HG03432 (cell line): ENCODE measurements at regions not wholly inside any gene's neighbourhood (a gene's known extent, or its start where the extent isn't known, plus 50 kb on each side); places are given as distances from the start of the nearest gene placed in this dataset.

Source experiments
- ATAC-seq: cut with Tn5 transposase; IDR thresholded peaks from one replicate; pipeline ENCODE4 v1.9.1; 2021; ENCODE audit warnings: mild to moderate bottlenecking, moderate library complexity; ENCODE audit not compliant: unreplicated experiment

DNA sequence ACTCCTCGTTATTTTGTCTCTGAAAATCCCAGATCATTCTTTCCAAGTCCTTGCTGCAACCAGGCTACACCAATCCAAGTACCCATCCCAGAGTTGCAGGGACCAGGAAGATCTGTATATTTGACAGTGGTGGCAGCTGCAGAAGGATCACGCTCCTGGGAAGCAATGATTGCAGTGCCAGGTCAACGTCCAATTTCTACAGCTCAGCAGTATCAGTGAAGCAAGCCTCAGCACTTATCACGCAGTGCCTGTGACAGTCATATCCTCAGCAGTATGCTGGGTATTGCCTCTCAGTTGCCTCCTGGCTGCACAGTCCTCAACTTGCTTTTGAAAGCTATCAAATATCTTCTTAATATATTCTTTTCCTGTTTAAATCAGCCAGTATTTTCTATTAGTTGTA is 66.7 kb downstream of the BARHL2 start:
- no peak for ATAC-seq

- ATAC-seq: no peak
Observed at GRCh38 chr1:90640325-90640724, 76.8 kb downstream of the BARHL2 start.

GRCh38 chr1:90622666-90623065 is 94.4 kb downstream of the BARHL2 start:
- ATAC-seq: no peak

DNA sequence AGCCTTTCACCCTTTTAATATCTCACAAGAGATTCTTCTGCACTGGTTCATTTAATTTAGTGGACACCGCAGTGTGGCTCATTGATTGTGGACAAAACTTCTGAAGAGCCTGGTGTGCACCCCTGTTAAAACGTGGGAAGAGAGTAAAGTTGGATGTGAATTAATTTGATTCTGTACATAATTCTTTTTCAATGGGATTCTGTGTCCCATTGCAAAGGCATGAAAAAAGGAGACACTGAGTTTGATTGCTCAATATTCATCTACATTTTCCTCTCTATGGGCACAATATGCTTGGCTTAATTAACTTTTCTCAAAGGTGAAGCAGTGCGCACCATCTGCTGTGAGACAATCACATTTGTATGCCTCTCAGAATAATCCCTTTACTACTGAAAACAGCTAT is 95.1 kb downstream of the BARHL2 start:
- no peak for ATAC-seq

GRCh38 chr1:90616395-90616794 is 100.7 kb downstream of the BARHL2 start:
- ATAC-seq: no peak

- no peak for ATAC-seq
Observed at GRCh38 chr1:90614872-90615271, 102.2 kb downstream of the BARHL2 start.

DNA sequence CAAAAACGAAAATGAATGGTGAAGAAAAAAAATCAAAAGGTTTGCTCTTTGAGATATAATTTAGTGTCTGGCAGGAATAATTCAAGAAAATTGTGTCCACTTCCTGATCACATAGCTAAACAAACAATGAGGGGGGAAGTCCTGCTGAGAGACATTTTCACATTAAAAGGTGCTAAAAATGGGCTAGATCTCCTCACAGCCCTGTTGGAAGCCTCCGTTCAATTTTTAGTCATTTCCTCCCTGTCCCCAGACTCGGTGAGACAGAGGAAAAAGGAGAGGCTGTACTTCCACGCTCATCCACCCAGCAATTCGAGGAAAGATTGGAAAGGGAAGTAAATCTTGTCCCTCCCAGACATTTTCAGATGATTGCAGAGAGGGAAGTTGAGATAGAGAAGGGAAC is 103.7 kb downstream of the BARHL2 start:
- no peak for ATAC-seq

DNA sequence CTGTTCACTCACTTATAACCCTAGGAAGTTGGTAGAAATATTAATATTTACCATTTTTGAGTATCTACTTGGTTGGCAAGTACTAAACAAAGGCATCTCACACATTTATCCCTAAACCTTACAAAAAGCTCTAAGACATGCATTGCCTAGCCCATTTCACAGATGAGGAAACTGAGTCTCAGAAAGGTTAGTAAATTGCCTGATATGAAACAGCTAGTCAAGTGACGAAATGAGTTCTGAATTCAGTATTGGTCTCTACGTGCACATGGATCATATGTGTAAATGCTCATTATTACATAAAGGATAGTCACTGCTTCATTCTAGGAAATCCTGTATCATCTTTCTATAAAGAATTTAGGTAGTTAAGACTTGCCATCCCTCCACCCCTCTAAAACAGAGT is 105.1 kb downstream of the BARHL2 start:
- ATAC-seq: no peak

DNA sequence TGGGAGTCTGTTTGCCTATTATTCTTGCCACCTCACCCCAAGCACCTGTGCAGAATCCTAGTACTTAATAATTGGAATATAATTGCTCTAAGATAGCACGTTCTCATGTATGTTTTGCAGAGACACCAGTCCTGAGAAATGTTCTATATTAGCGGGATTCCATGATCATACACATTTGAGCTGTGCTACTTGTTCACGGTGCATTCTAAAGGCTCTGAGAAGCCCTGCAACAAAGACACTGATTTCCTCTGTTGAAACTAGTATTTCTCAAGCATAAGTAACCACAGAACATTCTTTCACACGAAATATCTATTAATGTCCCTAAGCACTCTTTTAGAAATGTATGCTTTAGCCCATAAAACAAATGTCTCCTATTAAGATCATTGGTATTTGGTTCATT is 109.4 kb downstream of the BARHL2 start:
- no peak for ATAC-seq

GRCh38 chr1:90605070-90605469 is 112.0 kb downstream of the BARHL2 start:
- no peak for ATAC-seq

- ATAC-seq: no peak
Observed at GRCh38 chr1:90593312-90593711, 123.8 kb downstream of the BARHL2 start.

DNA sequence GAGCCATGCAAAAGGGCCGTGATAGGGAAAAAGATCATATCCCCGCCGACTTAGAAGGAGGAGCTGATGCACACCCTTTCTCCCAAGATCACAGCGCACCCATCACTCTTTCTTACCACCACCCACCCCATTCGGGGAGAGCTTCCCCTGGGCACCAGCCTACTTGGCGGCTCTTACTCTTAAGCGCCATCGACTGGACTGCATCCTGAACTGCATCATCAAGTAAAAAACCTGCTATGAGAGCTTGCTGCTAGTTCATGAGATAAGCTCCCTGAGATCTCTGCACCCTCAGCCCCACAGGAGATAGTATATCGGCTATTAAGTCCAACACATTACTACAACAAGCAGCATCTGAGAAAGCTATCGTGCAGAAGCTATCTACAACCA is 125.1 kb downstream of the BARHL2 start:
- no peak for ATAC-seq

- no peak for ATAC-seq
Observed at GRCh38 chr1:90591355-90591969, 125.6 kb downstream of the BARHL2 start.

DNA sequence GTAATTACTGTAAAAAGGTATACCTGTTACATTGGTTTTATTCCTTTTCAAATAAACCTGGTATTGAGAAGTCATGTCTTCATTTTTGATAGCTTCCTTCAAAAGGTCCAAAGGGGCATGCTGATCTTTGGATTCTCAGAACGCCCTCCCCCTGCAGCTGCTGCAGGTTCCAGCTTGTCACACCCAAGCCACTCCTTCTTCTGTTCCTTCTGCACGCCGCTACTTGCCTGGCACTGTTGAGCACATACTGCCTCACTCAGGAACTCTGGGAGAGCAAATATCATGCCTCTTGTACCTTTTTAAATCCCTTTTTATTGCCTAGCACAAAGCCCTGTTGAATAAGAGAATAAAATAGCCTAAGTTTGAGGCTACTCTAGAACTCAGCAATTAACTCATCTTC is 136.9 kb downstream of the BARHL2 start:
- no peak for ATAC-seq

GRCh38 chr1:90579212-90579802 is 137.8 kb downstream of the BARHL2 start:
- peak; percentile 71 for ATAC-seq

GRCh38 chr1:90574692-90575370 is 142.3 kb downstream of the BARHL2 start:
- ATAC-seq: no peak

- ATAC-seq: no peak
Observed at GRCh38 chr1:90573736-90574135, 143.4 kb downstream of the BARHL2 start.

- ATAC-seq: no peak
Observed at GRCh38 chr1:90572446-90572845, 144.7 kb downstream of the BARHL2 start.

DNA sequence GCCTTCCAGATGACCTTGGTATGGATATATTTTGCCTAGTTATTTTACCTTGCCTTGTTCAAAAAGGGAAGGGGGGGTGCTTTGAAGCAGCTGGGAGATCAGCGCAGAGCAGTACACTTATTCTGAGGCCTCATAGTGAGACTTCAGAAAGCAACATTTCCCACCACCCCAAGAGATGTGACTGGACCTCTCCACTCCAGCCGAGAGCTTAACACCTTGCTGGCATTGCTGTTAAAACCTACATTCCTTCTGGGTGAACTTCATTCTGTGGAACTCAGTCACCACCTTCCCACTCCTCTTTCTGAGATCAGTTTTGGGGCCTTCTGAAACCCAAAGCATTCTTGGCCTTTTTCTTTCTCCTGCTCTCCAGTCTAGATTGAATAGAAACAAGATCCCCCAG is 148.7 kb downstream of the BARHL2 start:
- no peak for ATAC-seq

GRCh38 chr1:90564164-90564563 is 152.9 kb downstream of the BARHL2 start:
- no peak for ATAC-seq

DNA sequence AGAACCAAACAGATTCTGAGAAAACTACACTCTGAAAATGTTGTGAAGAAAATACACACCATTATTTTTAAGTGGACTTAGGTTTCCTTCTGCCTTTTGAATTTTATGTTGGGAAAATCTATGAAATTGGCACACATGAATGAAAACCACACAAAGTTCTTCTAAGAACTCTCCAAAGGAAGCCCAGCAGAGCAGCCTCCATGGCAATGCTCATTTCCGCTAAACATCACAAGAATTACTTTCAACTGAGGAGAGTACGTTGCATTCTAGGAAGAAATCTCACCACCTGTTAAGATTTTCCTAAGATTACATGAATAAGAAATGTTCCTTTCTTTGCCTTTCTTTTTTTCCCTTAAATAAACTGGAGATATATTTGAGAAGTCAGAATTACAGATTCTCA is 154.2 kb downstream of the BARHL2 start:
- ATAC-seq: no peak

GRCh38 chr1:90561911-90562310 is 155.2 kb downstream of the BARHL2 start:
- ATAC-seq: no peak
